GM18907 (cell line): ENCODE measurements at regions not wholly inside any gene's neighbourhood (a gene's known extent, or its start where the extent isn't known, plus 50 kb on each side); places are given as distances from the start of the nearest gene placed in this dataset.
"Not testable (repeated sequence)": the region's sequence is repeated elsewhere in the genome, so short reads cannot be mapped to it uniquely, and the experiment has no call there.

Experiments used
- ATAC-seq: cut with Tn5 transposase; IDR thresholded peaks from one replicate; pipeline ENCODE4 v1.9.1; 2021; ENCODE audit warnings: mild to moderate bottlenecking, moderate library complexity; ENCODE audit not compliant: unreplicated experiment

- ATAC-seq, result not testable (repeated sequence)
Observed at GRCh38 chr2:111315188-111315917, 194.6 kb downstream of the BCL2L11 start.

- ATAC-seq, result not testable (repeated sequence)
Observed at GRCh38 chr2:111316221-111316741, 195.6 kb downstream of the BCL2L11 start.

- not testable (repeated sequence) for ATAC-seq
Observed at GRCh38 chr2:111316881-111317549, 196.3 kb downstream of the BCL2L11 start.

DNA sequence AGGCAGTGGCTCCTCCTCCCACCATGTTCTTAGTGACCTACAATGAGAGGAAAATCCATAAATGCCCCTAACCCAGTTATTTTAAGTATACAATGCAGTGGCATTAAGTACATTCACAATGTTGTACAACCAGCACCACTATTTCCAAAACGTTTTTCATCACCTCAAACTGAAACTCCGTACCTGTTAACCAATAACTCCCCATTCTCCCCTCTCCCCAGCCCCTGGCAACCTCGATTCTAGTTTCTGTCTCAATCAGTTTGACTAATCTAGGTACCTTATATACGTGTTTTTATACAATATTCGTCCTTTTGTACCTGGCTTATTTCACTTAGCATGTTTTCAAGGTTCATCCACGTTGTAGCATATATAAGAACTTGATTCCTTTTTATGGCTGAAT lies 198.8 kb downstream of the BCL2L11 start:
- peak; percentile 78 for ATAC-seq

- ATAC-seq, result not testable (repeated sequence)
Observed at GRCh38 chr2:111320264-111320663, 199.6 kb downstream of the BCL2L11 start.

DNA sequence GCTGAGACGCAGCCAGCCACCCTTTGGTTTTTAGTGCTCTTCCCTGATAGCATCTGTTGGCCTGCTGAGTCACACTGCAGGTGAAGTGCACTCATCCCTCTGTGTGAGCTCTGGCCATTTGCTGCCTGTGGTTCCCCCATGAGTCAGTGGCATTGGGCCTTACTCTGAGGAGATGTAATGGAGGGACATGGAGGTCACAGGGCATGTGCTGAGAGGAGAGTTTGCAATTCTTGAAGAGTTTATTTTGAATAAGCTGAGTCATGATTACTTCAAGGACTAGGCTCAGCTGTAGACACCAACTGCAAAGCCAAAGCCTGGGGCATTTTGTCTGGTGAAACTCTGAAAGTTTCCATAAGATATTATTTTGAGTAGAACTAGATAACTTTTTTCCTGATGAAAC lies 200.3 kb downstream of the BCL2L11 start:
- not testable (repeated sequence) for ATAC-seq

DNA sequence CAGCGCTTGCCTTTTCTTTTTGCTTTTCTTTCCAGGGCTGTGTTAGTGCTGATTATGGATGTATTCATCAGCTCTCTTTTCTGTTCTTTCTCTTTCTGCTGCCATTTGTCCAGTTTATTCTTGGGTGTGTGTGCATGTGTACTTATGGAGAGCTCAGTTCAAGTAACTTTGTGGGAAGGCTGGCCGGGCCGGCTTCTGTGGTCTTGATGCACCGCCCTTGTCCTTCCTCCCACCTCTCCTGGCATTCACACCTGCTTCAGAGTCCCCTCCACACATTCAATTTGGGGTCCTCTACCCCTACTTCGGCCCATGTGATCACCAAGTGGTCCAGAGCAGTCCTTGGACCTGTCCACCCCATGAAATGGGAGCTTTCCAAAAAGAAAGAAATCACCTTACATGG lies 202.7 kb downstream of the BCL2L11 start:
- not testable (repeated sequence) for ATAC-seq

- ATAC-seq, result not testable (repeated sequence)
Observed at GRCh38 chr2:111327726-111328125, 207.0 kb downstream of the BCL2L11 start.

GRCh38 chr2:111329309-111329708 lies 208.6 kb downstream of the BCL2L11 start:
- ATAC-seq, result not testable (repeated sequence)

- ATAC-seq, result not testable (repeated sequence)
Observed at GRCh38 chr2:111331099-111331724, 210.5 kb downstream of the BCL2L11 start.

DNA sequence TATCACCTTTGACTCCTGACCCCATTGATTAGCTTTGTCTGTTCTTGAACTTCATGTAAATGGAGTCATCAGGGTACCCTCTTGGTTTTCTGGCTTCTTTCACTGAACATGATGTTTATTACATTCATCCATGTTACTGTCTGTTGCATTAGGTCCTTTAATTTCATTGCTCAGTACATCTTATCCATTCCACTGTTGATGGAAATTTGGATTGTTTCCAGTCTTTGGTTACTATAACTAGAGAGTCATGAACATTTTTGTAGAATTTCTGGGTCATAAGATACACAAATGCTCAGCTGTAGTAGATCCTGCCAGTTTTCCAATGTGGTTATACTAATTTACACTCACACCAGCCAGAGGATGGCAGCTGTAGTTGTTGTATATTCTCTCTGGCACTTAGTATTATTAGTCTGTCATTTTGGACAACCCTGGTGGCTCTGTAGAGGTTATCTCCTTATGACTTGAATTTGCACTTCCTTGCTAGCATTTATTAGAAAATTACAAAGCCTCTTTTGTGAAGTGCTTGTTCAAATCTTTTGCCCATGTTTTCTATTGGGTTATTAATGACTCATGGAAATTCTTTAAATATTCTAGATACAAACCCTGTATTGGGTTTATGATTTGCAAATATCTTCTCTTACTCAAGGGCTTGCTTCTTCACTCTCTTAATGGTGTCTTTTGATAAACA lies 214.7 kb downstream of the BCL2L11 start:
- not testable (repeated sequence) for ATAC-seq

GRCh38 chr2:111338474-111338873 lies 217.8 kb downstream of the BCL2L11 start:
- not testable (repeated sequence) for ATAC-seq

GRCh38 chr2:111339476-111339875 lies 218.8 kb downstream of the BCL2L11 start:
- ATAC-seq, result not testable (repeated sequence)

GRCh38 chr2:111344590-111344989 lies 223.9 kb downstream of the BCL2L11 start:
- not testable (repeated sequence) for ATAC-seq

GRCh38 chr2:111345439-111345838 lies 224.7 kb downstream of the BCL2L11 start:
- not testable (repeated sequence) for ATAC-seq

GRCh38 chr2:111346018-111346930 lies 225.6 kb downstream of the BCL2L11 start:
- not testable (repeated sequence) for ATAC-seq

DNA sequence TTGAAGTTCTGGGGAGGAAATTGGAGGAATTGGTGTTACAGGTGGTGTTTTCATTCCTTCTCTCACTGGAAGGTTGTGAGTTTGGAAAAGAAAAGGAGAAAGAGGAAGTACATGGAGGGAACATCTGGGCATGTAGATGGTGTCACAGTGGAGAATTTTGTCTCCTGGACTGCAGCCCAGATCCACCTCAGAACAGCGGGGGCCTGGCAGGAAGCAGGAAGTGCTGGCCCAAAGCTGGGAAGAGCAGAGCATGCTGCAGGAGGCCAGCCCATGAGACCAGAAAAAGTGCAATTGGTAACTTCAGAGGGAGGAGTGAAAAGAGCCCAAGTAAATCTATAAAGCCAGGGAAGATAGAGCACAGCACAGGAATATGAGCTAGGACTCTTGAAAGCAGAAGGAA lies 227.0 kb downstream of the BCL2L11 start:
- not testable (repeated sequence) for ATAC-seq

DNA sequence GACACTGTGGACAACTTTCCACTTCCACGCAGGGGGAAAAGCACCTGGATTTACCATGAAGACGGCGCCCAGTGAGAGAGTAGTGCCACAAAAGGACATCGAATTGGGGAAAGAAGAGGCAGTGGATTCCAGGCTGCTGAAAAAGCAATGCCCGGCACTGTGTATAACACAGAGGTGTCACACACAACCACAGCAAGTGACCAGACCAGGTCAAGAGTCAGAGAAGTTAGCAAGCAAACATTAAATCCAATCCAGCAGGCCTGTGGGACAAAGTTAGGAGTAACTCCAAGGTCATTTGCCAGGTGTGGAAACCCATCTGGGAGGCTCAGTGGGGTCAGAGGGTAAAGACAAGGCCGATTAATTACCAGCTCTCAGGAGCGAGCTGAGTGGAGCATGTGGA lies 227.6 kb downstream of the BCL2L11 start:
- ATAC-seq, result not testable (repeated sequence)

DNA sequence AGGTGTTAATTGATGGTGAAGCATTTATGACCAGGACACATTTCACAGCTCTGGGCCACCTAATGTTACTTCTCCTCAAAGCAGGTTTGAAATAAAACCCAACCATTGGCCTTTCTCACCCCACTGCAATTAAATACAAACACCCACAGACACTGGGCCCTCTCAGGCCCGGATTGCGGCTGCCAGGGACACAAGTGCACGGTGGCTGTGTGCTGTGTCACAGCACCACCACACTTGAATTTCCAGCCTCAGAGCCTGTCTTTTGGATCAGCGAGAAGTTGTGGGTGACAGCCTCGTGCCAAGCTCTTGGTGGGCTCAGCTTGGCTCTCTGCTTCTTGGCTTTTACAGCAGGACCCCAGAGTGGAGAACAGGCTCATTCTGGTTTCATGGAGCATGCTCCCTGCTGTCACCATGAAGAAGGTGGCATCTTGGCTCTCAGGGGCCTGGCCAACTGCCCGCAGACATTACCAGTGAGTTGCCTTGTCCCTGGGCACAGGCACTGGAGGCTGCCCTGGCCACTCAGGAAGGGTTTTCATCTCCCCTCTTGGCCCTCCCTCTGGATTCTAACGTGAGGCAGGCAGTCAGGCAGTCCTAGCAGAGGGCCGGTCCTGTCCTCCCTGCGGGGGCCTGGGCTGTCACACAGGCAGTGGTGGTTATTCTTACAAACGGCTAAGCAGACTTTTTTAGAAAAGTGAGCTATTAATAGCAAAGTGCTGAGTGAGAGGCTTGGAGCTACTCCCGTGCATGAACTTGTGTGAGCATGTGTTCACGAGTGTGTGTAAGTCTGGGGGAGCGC lies 234.5 kb downstream of the BCL2L11 start:
- ATAC-seq, result not testable (repeated sequence)
